ENCODE measurements at regions not wholly inside any gene's neighbourhood (a gene's known extent, or its start where the extent isn't known, plus 50 kb on each side); places are given as distances from the start of the nearest gene placed in this dataset.

- Histone ChIP-seq H3K9me3 (ENCODE audit: low read depth) (no peaks in the 10 kb centered on the region), H3K36me3 (no peaks in the 10 kb centered on the region), H3K4me2 (no peak overlapping the region), H2AFZ (replicated peaks) (peak overlapping the region; percentile 57), H3K27ac (no peak overlapping the region), H3F3A (ENCODE audit: low read depth) (no peaks in the 10 kb centered on the region), H3K9ac (no peak overlapping the region), H3K79me2 (ENCODE audit: low read depth) (no peaks in the 10 kb centered on the region), H3K4me1 (peaks cover 5% of the 10 kb centered on the region), H3K27me3 (no peaks in the 10 kb centered on the region), H3K4me3 (no peak overlapping the region), H4K20me1 (ENCODE audit: low read depth) (no peaks in the 10 kb centered on the region)
- TF ChIP-seq CTCF (IDR thresholded peaks at IDR 0.05) (no peak), EZH2 (IDR thresholded peaks at IDR 0.05) (no peak), EZH2phosphoT487 (IDR thresholded peaks at IDR 0.05) (no peak)
- H3K36me3 Mint-ChIP-seq = no peaks in the 10 kb centered on the region
- peaks cover 2% of the 10 kb centered on the region for H3K27me3 Mint-ChIP-seq (ENCODE audit: insufficient read depth, low read depth)
- no peak overlapping the region for H3K4me3 Mint-ChIP-seq
- H3K9me3 Mint-ChIP-seq = peaks cover 4% of the 10 kb centered on the region
- peaks cover 13% of the 10 kb centered on the region for H3K4me1 Mint-ChIP-seq
- no peak overlapping the region for H3K27ac Mint-ChIP-seq
- no peak for DNase-seq (ENCODE audit: low spot score)
Measured at GRCh38 chr2:122023059-122023864, 267.8 kb downstream of the TSN start.

GRCh38 chr2:122027510-122028217, 272.2 kb downstream of the TSN start:
- H3K27me3 Mint-ChIP-seq (ENCODE audit: insufficient read depth, low read depth) = peaks cover 3% of the 10 kb centered on the region
- peaks cover 8% of the 10 kb centered on the region for H3K9me3 Mint-ChIP-seq
- Histone ChIP-seq H4K20me1 (ENCODE audit: low read depth) (no peaks in the 10 kb centered on the region), H3K4me1 (peaks cover 9% of the 10 kb centered on the region), H3K36me3 (no peaks in the 10 kb centered on the region), H3K9me3 (ENCODE audit: low read depth) (no peaks in the 10 kb centered on the region), H3K4me3 (no peak overlapping the region), H3K27ac (no peak overlapping the region), H3K79me2 (ENCODE audit: low read depth) (no peaks in the 10 kb centered on the region), H3K4me2 (no peak overlapping the region), H3F3A (ENCODE audit: low read depth) (no peaks in the 10 kb centered on the region), H2AFZ (replicated peaks) (no peak overlapping the region), H3K27me3 (no peaks in the 10 kb centered on the region), H3K9ac (no peak overlapping the region)
- no peak overlapping the region for H3K4me3 Mint-ChIP-seq
- TF ChIP-seq EZH2 (IDR thresholded peaks at IDR 0.05) = no peak
- no peak for TF ChIP-seq CTCF (IDR thresholded peaks at IDR 0.05)
- no peak for TF ChIP-seq EZH2phosphoT487 (IDR thresholded peaks at IDR 0.05)
- H3K27ac Mint-ChIP-seq = no peak overlapping the region
- DNase-seq (ENCODE audit: low spot score) = no peak
- H3K36me3 Mint-ChIP-seq = no peaks in the 10 kb centered on the region
- peaks cover 1% of the 10 kb centered on the region for H3K4me1 Mint-ChIP-seq

- H3K4me3 Mint-ChIP-seq = no peak overlapping the region
- peaks cover 4% of the 10 kb centered on the region for H3K4me1 Mint-ChIP-seq
- Histone ChIP-seq H3K9me3 (ENCODE audit: low read depth) (no peaks in the 10 kb centered on the region), H3K4me3 (no peak overlapping the region), H2AFZ (replicated peaks) (no peak overlapping the region), H3K27ac (no peak overlapping the region), H3K79me2 (ENCODE audit: low read depth) (no peaks in the 10 kb centered on the region), H3K9ac (no peak overlapping the region), H3K4me2 (no peak overlapping the region), H4K20me1 (ENCODE audit: low read depth) (no peaks in the 10 kb centered on the region), H3F3A (ENCODE audit: low read depth) (no peaks in the 10 kb centered on the region), H3K36me3 (no peaks in the 10 kb centered on the region), H3K4me1 (peaks cover 4% of the 10 kb centered on the region), H3K27me3 (no peaks in the 10 kb centered on the region)
- no peak for DNase-seq (ENCODE audit: low spot score)
- H3K36me3 Mint-ChIP-seq = no peaks in the 10 kb centered on the region
- TF ChIP-seq EZH2 (IDR thresholded peaks at IDR 0.05) (no peak), EZH2phosphoT487 (IDR thresholded peaks at IDR 0.05) (no peak), CTCF (IDR thresholded peaks at IDR 0.05) (no peak)
- H3K27me3 Mint-ChIP-seq (ENCODE audit: insufficient read depth, low read depth) = peaks cover 3% of the 10 kb centered on the region
- peaks cover 8% of the 10 kb centered on the region for H3K9me3 Mint-ChIP-seq
- H3K27ac Mint-ChIP-seq = no peak overlapping the region
Measured at GRCh38 chr2:122028371-122029100, 273.1 kb downstream of the TSN start.

Measured in neural progenitor cell (in vitro differentiated cells).